ENCODE measurements at regions not wholly inside any gene's neighbourhood (a gene's known extent, or its start where the extent isn't known, plus 50 kb on each side); places are given as distances from the start of the nearest gene placed in this dataset.

GRCh38 chr6:48032151-48032550 is 78.8 kb downstream of the PTCHD4 start:
- TF ChIP-seq POLR2A (IDR thresholded peaks at IDR 0.05) (no peak), CTCF (IDR thresholded peaks at IDR 0.05) (no peak)

Measured in thyroid gland (tissue), 4 donors.